ENCODE measurements at regions not wholly inside any gene's neighbourhood (a gene's known extent, or its start where the extent isn't known, plus 50 kb on each side); places are given as distances from the start of the nearest gene placed in this dataset.

DNA sequence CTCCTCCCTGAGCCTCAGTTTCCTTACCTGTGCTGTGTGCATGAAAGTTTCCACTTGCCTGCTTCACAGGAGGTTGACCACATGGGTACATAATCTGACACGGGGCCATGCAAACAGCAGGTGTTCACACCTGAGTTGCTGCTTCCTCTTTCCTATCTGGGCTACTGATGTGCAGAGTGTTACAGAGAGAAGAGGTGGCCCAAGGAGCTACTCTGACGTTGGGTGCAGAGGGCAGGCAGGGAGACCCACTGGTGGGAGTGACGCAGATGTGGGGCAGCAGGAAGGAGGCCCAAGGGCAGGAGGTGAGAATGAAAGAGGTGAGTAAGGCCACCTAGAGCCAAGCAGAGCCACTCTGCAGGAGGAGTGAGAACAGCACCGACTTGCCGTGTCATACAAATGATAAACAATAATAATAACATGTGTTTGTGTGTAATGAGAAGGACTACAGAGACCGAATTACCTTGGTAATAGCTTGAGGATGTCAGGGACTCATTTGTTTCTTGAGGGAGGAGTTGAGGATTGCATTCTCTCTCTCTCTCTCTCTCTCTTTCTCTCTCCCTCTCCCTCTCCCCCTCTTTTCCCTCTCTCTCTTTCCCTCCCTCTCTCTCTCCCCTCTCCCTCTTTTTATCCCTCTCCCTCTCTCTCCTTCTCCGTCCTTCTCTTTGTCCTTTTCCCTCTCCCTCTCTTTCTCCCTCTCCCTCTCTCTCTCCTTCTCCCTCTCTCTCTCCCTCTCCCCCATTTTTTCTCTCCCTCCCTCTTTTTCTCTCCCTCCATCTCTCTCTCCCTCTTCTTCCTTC, 87.4 kb upstream of the IGSF21 start:
- H3K4me3 ChIP-seq = no peak overlapping the region
- H3K27me3 ChIP-seq = peaks cover 9% of the 10 kb centered on the region
- TF ChIP-seq, protein P1, sequence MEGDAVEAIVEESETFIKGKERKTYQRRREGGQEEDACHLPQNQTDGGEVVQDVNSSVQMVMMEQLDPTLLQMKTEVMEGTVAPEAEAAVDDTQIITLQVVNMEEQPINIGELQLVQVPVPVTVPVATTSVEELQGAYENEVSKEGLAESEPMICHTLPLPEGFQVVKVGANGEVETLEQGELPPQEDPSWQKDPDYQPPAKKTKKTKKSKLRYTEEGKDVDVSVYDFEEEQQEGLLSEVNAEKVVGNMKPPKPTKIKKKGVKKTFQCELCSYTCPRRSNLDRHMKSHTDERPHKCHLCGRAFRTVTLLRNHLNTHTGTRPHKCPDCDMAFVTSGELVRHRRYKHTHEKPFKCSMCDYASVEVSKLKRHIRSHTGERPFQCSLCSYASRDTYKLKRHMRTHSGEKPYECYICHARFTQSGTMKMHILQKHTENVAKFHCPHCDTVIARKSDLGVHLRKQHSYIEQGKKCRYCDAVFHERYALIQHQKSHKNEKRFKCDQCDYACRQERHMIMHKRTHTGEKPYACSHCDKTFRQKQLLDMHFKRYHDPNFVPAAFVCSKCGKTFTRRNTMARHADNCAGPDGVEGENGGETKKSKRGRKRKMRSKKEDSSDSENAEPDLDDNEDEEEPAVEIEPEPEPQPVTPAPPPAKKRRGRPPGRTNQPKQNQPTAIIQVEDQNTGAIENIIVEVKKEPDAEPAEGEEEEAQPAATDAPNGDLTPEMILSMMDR (IDR thresholded peaks at IDR 0.05; ENCODE audit: low read depth, low read length) = no peak
- no peaks in the 10 kb centered on the region for H3K9me3 ChIP-seq (ENCODE audit: low read depth)
- DNase-seq (ENCODE audit: low read depth in 1 of 2, low spot score in 1 of 2) = no peak
- no peaks in the 10 kb centered on the region for H3K36me3 ChIP-seq
- no peaks in the 10 kb centered on the region for H3K4me1 ChIP-seq (ENCODE audit: low read depth)
- H3K27ac ChIP-seq = no peak overlapping the region

DNA sequence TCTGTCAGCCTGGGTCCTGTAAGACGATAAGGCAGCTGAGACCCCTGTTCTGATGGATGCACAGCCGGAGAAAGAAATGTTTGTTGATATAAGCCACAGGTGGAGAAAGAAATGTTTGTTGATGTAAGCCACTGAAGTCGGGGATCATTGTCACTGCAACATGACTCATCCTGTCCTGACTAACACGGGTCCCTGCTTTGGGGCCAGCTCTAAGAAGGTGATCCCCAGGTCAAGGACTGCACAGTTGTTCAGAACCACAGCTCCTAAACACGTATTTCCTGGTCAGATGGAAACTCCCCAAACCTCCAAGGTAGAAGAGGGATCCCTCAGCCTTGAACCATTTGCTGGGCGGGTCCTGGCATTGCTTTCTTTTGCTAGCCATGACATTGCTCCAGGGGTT, 86.4 kb upstream of the IGSF21 start:
- H3K27me3 ChIP-seq = peaks cover 11% of the 10 kb centered on the region
- no peak for DNase-seq (ENCODE audit: low read depth in 1 of 2, low spot score in 1 of 2)
- H3K36me3 ChIP-seq = no peaks in the 10 kb centered on the region
- H3K4me1 ChIP-seq (ENCODE audit: low read depth) = no peaks in the 10 kb centered on the region
- TF ChIP-seq, protein P1 (IDR thresholded peaks at IDR 0.05; ENCODE audit: low read depth, low read length) = no peak
- H3K9me3 ChIP-seq (ENCODE audit: low read depth) = no peaks in the 10 kb centered on the region
- H3K27ac ChIP-seq = no peak overlapping the region
- H3K4me3 ChIP-seq = no peak overlapping the region

DNA sequence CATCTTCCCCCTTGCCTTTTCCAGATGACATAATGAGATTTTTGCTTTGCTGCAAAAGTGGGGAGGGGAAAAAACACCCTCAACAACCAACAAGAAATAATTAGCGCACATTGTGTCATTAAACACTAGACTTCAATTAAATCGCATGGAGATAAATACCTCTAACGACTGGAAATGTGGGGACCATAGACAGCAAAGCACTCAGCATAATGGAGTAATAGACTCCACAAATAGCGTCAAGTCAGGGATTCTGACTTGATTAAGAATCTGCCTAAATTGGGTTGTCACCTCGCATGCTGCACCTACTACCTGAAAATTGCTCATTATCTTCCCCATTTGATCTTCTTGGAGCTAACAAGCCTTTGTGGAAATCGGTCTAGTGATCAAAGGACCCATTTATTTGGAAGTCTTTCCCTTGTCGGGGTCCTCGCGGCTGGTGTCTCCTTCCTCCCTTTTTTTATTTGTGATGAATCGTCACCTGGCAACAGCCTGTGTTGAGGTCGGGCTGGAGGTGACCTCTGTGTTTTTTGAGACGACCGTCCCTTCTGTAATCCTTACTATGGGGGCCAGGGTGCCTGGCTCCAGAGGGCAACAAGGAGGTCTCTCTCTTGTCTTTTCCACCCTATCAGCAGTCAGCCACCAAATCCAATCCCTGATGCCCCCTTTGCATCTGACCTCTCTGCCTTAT, 75.3 kb upstream of the IGSF21 start:
- H3K4me3 ChIP-seq = no peak overlapping the region
- no peak for DNase-seq (ENCODE audit: low read depth in 1 of 2, low spot score in 1 of 2)
- H3K27ac ChIP-seq = no peak overlapping the region
- H3K27me3 ChIP-seq = peaks cover 8% of the 10 kb centered on the region
- no peaks in the 10 kb centered on the region for H3K9me3 ChIP-seq (ENCODE audit: low read depth)
- H3K4me1 ChIP-seq (ENCODE audit: low read depth) = no peaks in the 10 kb centered on the region
- H3K36me3 ChIP-seq = no peaks in the 10 kb centered on the region
- TF ChIP-seq, protein P1 (IDR thresholded peaks at IDR 0.05; ENCODE audit: low read depth, low read length) = no peak

DNA sequence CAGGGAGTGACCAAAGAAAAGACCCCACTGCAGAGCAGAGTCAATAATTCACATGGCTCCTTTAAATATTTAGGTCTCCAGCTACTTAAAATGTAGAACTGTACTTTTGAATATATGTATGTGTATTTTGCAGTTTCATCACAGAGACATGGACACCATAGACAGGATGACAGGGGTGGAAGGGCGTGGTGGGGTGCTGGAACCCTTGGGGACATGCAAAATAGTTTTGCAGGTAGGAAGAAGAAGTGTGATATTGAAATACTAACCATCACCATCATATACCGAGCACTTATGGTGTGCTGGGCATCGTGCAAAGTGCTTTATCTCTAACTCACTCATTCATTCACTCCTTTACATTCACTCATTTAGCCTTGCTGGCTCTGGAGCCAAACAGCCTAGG, 72.5 kb upstream of the IGSF21 start:
- TF ChIP-seq, protein P1 (IDR thresholded peaks at IDR 0.05; ENCODE audit: low read depth, low read length) = no peak
- Histone ChIP-seq H3K36me3 (no peaks in the 10 kb centered on the region), H3K4me1 (ENCODE audit: low read depth) (no peaks in the 10 kb centered on the region), H3K4me3 (no peak overlapping the region), H3K9me3 (ENCODE audit: low read depth) (no peaks in the 10 kb centered on the region), H3K27ac (no peak overlapping the region), H3K27me3 (peaks cover 3% of the 10 kb centered on the region)
- no peak for DNase-seq (ENCODE audit: low read depth in 1 of 2, low spot score in 1 of 2)

DNA sequence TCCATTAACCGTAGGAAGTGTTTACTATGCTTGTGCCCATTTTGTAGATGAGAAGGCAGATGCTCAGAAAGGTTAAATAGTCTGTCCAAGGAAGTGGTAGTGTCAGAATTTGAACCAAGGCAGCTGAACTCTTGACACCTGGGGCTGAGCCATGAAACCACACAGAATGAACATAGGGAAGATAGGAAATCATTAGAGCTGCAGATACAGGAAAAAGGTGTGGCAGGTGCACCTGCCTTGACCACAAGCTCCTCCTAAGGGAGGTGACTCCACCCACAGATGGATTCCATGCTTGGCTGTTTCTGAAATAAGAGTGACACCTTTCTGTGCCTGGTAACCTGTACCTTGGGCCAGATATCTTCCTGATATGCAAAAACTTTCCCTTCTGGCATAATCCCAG, 69.9 kb upstream of the IGSF21 start:
- H3K27me3 ChIP-seq = peaks cover 3% of the 10 kb centered on the region
- no peak for DNase-seq (ENCODE audit: low read depth in 1 of 2, low spot score in 1 of 2)
- H3K27ac ChIP-seq = no peak overlapping the region
- TF ChIP-seq, protein P1 (IDR thresholded peaks at IDR 0.05; ENCODE audit: low read depth, low read length) = no peak
- H3K36me3 ChIP-seq = no peaks in the 10 kb centered on the region
- H3K4me1 ChIP-seq (ENCODE audit: low read depth) = no peaks in the 10 kb centered on the region
- H3K4me3 ChIP-seq = no peak overlapping the region
- H3K9me3 ChIP-seq (ENCODE audit: low read depth) = no peaks in the 10 kb centered on the region
